WI38 (cell line): ENCODE measurements at regions not wholly inside any gene's neighbourhood (a gene's known extent, or its start where the extent isn't known, plus 50 kb on each side); places are given as distances from the start of the nearest gene placed in this dataset.

Experiments
- H3K4me3 ChIP-seq: 2 replicates; pipeline ENCODE4 v1.5.1; 2011; ENCODE audit warnings: low read depth, mild to moderate bottlenecking, control low read depth, low read length
- CTCF ChIP-seq: IDR thresholded peaks from 2 replicates; pipeline ENCODE4 v1.5.1; 2012; ENCODE audit warnings: low read depth, mild to moderate bottlenecking, control low read depth, low read length

- no peak overlapping the region for H3K4me3 ChIP-seq
- no peak for TF ChIP-seq CTCF
These were observed 149.9 kb upstream of the IRF2BP2 start for GRCh38 chr1:234759888-234760287.

GRCh38 chr1:234758851-234759250 lies 148.9 kb upstream of the IRF2BP2 start:
- TF ChIP-seq CTCF: no peak
- H3K4me3 ChIP-seq: no peak overlapping the region

- TF ChIP-seq CTCF: no peak
- no peak overlapping the region for H3K4me3 ChIP-seq
These were observed 146.9 kb upstream of the IRF2BP2 start for GRCh38 chr1:234756857-234757256.

DNA sequence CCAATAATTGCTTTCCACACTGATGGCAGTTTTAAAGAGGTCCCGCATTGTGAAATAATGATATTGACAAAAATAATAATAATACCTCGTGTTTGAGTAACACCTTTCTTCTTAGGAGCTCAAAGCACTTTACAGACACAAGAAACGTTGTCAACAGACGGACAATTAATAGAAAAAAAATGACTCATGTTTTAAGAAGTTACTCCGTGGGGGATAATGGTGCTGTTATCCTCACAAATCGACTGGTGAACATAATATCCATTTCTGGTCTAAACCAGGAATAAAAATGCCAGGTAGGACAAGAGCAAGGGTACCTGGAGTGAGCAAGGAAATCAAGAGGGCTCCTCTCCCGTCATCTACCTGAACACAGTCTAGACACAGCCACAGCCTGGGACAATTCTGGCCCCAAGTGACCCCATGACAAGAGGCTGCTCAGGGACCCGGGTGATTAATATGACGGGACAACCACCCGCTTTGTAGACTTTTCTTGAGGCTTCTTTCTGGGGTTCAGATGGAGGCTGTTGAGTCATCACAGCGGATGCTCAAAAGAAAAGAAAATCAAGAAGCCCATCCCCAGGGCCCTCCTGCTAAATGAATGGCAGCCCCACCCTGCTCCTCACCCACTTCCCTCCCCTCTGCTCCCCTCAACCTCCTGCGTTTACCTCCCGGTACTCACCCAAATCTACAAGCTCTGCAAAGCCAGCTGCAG lies 146.2 kb upstream of the IRF2BP2 start:
- no peak for TF ChIP-seq CTCF
- H3K4me3 ChIP-seq: no peak overlapping the region

- no peak overlapping the region for H3K4me3 ChIP-seq
- TF ChIP-seq CTCF: no peak
These were observed 145.5 kb upstream of the IRF2BP2 start for GRCh38 chr1:234755449-234755863.

- no peak for TF ChIP-seq CTCF
- no peak overlapping the region for H3K4me3 ChIP-seq
These were observed 144.0 kb upstream of the IRF2BP2 start for GRCh38 chr1:234753979-234754378.

DNA sequence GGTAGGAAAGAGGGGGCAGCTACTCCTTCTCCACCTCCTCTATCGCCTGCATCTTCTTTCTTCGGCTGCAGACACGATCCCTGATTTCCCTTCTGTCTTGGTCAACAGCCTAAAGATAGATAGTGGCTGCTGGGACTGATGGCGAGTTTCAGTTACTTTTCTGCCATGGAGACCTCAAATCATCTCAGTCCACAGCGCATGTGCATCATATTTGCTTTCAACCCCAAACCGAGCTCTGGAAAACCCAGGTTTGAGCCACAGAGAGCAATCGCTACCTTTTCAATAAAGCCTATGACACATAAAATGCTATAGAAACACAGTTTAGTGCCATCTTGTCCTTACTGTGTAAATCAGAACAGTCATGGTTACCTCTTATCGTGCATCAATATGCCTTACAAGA lies 142.9 kb upstream of the IRF2BP2 start:
- H3K4me3 ChIP-seq: no peak overlapping the region
- TF ChIP-seq CTCF: no peak
